HepG2 (cell line): ENCODE measurements at regions not wholly inside any gene's neighbourhood (a gene's known extent, or its start where the extent isn't known, plus 50 kb on each side); places are given as distances from the start of the nearest gene placed in this dataset.

Experiments used
- ATAC-seq: fragments of 200-7000 bp; cut with Tn5 transposase; 3 replicates; pipeline ENCODE4 v1.9.1; 2020; ENCODE audit warnings: mild to moderate bottlenecking, moderate library complexity
- BruUV-seq: library from RNA; stranded (reverse); fragments of 400-500 nt; replicated peaks from 2 replicates; lab custom pipeline; 2021; lab: Mats Ljungman, UMichigan
- CTCF ChIA-PET: fragments of 300-600 bp; formaldehyde crosslinking; extraction: SDS; loops from one replicate; lab custom pipeline; 2021; ENCODE audit warnings: low total read pairs, inconsistent platforms, low intra/inter-chr PET ratio; lab: Yijun Ruan, JAX
- POLR2A ChIA-PET: fragments of 350-600 bp; sonication (Branson Sonifier 250); formaldehyde crosslinking; loops from one replicate; lab custom pipeline; 2020; ENCODE audit warnings: antibody characterized with exemption, inconsistent platforms; lab: Yijun Ruan, JAX
- DNase-seq: peaks from one replicate; pipeline ENCODE4 v3.0.0-alpha.2; 2015; ENCODE audit warnings: low spot score
- FAIRE-seq: peaks from 3 replicates; lab custom pipeline; 2011; peaks lifted over from hg19 to GRCh38; lab: Jason Lieb, UNC
- H2AFZ ChIP-seq: one replicate; pipeline ENCODE4 v1.6.1; 2011; ENCODE audit warnings: low read length, inconsistent platforms
- H3K27ac ChIP-seq: fragments of 300-600 bp; 3 replicates; pipeline ENCODE4 v1.8.0; 2011; ENCODE audit warnings: mixed run types, mild to moderate bottlenecking, mixed read lengths, low read length, inconsistent platforms; ENCODE audit not compliant: insufficient read depth; ENCODE audit errors: extremely low read length
- H3K27me3 ChIP-seq, 2 experiments: fragments of 200-600 bp in 1 of 2; 2 replicates in 1 of 2; 3 replicates in 1 of 2; pipeline versions ENCODE4 v1.6.0 to v1.8.0; 2011; ENCODE audit warnings: low read length in 2 of 2, mild to moderate bottlenecking in 2 of 2, moderate library complexity in 2 of 2, inconsistent platforms in 1 of 2; ENCODE audit not compliant: insufficient read depth in 2 of 2, control insufficient read depth in 1 of 2
- H3K36me3 ChIP-seq, 2 experiments: fragments of 200-600 bp in 1 of 2; replicated peaks in 1 of 2; 2 replicates in 1 of 2; 3 replicates in 1 of 2; pipeline versions ENCODE4 v1.5.1 to v1.8.0; 2011; ENCODE audit warnings: low read length in 2 of 2, inconsistent platforms in 1 of 2; ENCODE audit not compliant: insufficient read depth in 2 of 2, control insufficient read depth in 1 of 2
- H3K4me1 ChIP-seq: 2 replicates; pipeline ENCODE4 v1.5.1; 2012; ENCODE audit warnings: low read length, inconsistent platforms; ENCODE audit not compliant: insufficient read depth
- H3K4me2 ChIP-seq: 2 replicates; pipeline ENCODE4 v1.6.0; 2011; ENCODE audit warnings: low read depth, low read length, inconsistent platforms
- H3K4me3 ChIP-seq, 3 experiments: fragments of 200-600 bp in 1 of 3; sonication (generic), shearing (Covaris generic) in 1 of 3; replicated peaks in 1 of 3; 2 replicates each; pipeline ENCODE4 v1.5.1; 2011 to 2016; ENCODE audit warnings: low read length in 3 of 3, inconsistent platforms in 2 of 3, low read depth in 2 of 3, mild to moderate bottlenecking in 2 of 3, control low read depth in 1 of 3, mixed read lengths in 1 of 3; ENCODE audit not compliant: insufficient read depth in 1 of 3
- H3K79me2 ChIP-seq: one replicate; pipeline ENCODE4 v1.6.1; 2011; ENCODE audit warnings: low read length, inconsistent platforms; ENCODE audit not compliant: insufficient read depth
- H3K9ac ChIP-seq: 2 replicates; pipeline ENCODE4 v1.6.0; 2011; ENCODE audit warnings: mild to moderate bottlenecking, low read depth, low read length, inconsistent platforms; ENCODE audit not compliant: insufficient read depth
- H3K9me3 ChIP-seq: 2 replicates; pipeline ENCODE4 v1.5.1; 2012; ENCODE audit warnings: mild to moderate bottlenecking, low read length
- H4K20me1 ChIP-seq: 2 replicates; pipeline ENCODE4 v1.6.0; 2011; ENCODE audit warnings: inconsistent platforms, mild to moderate bottlenecking, low read length, moderate library complexity; ENCODE audit not compliant: insufficient read depth
- ONECUT2 ChIP-seq: sonication (generic); formaldehyde crosslinking; IDR thresholded peaks from 2 replicates; pipeline ENCODE4 v1.4.0; 2020; ENCODE audit warnings: missing genetic modification reagents
- PITX1 ChIP-seq: sonication (generic); formaldehyde crosslinking; IDR thresholded peaks from 2 replicates; pipeline ENCODE4 v1.5.1; 2020; ENCODE audit warnings: mild to moderate bottlenecking, missing genetic modification reagents
- THAP7 ChIP-seq: sonication (generic); formaldehyde crosslinking; IDR thresholded peaks from 2 replicates; pipeline ENCODE4 v1.8.1; 2023; ENCODE audit warnings: mild to moderate bottlenecking, missing genetic modification reagents
- ZNF407 ChIP-seq: sonication (generic); formaldehyde crosslinking; IDR thresholded peaks from one replicate; pipeline ENCODE4 v1.5.1; 2020; ENCODE audit warnings: mild to moderate bottlenecking, missing genetic modification reagents; ENCODE audit errors: not compliant biosample characterization
- WGBS: methylation state at CpG from one replicate; pipeline ENCODE4 v1.1.6; 2017; ENCODE audit warnings: low lambda C conversion rate; 5-methylcytosine and 5-hydroxymethylcytosine counted together
- in situ Hi-C: cut with HindIII; loops from 2 replicates; pipeline ENCODE4 v1.10.0; 2017; ENCODE audit warnings: low pct_unique_long_range_greater_than_20kb; ENCODE audit not compliant: extremely low pct_ligation_motif_present
- intact Hi-C: fragments of 100-400 bp; cut with micrococcal nuclease; formaldehyde crosslinking; loops from one replicate; pipeline ENCODE4 v1.10.0; 2022; ENCODE audit not compliant: unreplicated experiment
- small RNA-seq, 3 experiments: library from RNA; depleted of rRNA; stranded (forward); fragments of <200 nt; gene quantifications; one replicate each; pipeline ENCODE3, GENCODE V24; 2012; ENCODE audit warnings: low read depth in 2 of 3, low replicate concordance in 1 of 3; ENCODE audit not compliant: insufficient read length in 3 of 3, insufficient read depth in 2 of 3

- BruUV-seq, result no TSS peak
- POLR2A ChIA-PET, result no interaction called here
- Histone ChIP-seq H3K79me2 (no peaks in the 10 kb centered on the region), H3K4me1 (no peaks in the 10 kb centered on the region), H3K27ac (no peak overlapping the region), H3K9ac (no peak overlapping the region), H3K9me3 (no peaks in the 10 kb centered on the region), H3K27me3 (no peaks in the 10 kb centered on the region), H3K4me2 (no peak overlapping the region), H3K4me3 (no peak overlapping the region), H4K20me1 (no peaks in the 10 kb centered on the region), H3K36me3 (no peaks in the 10 kb centered on the region), H2AFZ (no peak overlapping the region)
- TF ChIP-seq PITX1 (CRISPR knock-in tag) (no peak), ZNF407 (no peak), ONECUT2 (CRISPR knock-in tag) (no peak), THAP7 (CRISPR knock-in tag) (no peak)
- in situ Hi-C loops, result no loop called here
- ATAC-seq (no peak), DNase-seq (no peak), FAIRE-seq (no peak)
- 17% methylated on average over 1 of the region's 3 CpGs for WGBS
- intact Hi-C loops, result no loop called here
- CTCF ChIA-PET, result no interaction called here
Observed at GRCh38 chr7:92889081-92889480, 52.7 kb upstream of the CDK6 start.

Small RNA genes lying in the stretch of these regions (small RNA-seq; reads per million reads assigned to genes)
- gene RN7SL7P, result 0 reads per million in 3 experiments
